Gastroesophageal sphincter (tissue), 3 donors: ENCODE measurements at regions not wholly inside any gene's neighbourhood (a gene's known extent, or its start where the extent isn't known, plus 50 kb on each side); places are given as distances from the start of the nearest gene placed in this dataset.

Experiments used
- EP300 ChIP-seq: sonication (generic); formaldehyde crosslinking; IDR thresholded peaks from one replicate; pipeline ENCODE4 v1.6.1; 2017; ENCODE audit warnings: antibody characterized with exemption, mild to moderate bottlenecking
- POLR2A ChIP-seq, 2 donors: fragments of 450-650 bp; IDR thresholded peaks; one replicate each; pipeline ENCODE4 v1.6.1; 2017; ENCODE audit warnings: antibody characterized with exemption in 2 of 2, mild to moderate bottlenecking in 2 of 2, moderate library complexity in 1 of 2
- POLR2AphosphoS5 ChIP-seq: sonication (generic); formaldehyde crosslinking; IDR thresholded peaks from one replicate; pipeline ENCODE4 v1.6.1; 2017; ENCODE audit warnings: antibody characterized with exemption
- TF ChIP-seq, protein P1 (sequence below), 4 experiments: fragments of 200-600 bp in 2 of 4; fragments of 450-650 bp in 2 of 4; sonication (generic) in 1 of 4; IDR thresholded peaks; one replicate each; pipeline ENCODE4 v1.5.1; 2017 to 2019; ENCODE audit warnings: antibody characterized with exemption in 4 of 4, mild to moderate bottlenecking in 2 of 4, moderate library complexity in 2 of 4

DNA sequence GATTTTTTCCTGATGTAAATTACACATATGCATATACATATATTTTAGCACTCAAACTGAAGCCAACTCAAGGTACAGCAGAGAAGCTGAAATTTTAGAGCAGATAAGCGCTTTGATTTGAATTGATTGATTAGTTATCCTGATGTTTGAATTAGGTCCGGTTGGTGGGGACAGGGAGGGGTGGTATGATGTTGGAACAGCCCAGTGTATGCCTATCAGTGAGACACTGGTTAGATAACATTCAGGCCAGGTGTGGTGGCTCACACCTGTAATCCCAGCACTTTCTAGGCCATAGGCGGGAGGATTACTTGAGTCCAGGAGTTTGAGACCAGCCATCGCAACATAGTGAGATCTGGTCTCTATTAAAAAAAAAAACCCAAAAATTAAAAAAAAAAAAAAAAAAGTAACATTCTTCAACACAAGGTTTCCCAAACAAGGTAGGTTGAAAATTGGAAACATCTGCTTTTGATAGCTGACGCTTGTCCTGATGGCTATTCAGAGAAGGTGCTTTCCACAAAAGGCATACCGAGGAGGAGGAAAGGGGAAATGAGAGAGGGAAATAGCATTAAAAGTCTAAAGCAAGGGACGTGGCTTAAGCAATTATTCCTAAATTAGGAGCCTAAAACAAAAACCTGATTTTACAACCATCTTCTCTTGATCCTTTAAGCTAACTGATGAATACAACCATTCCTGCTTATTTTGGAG, 288.4 kb upstream of the JARID2 start:
- TF ChIP-seq, protein P1, sequence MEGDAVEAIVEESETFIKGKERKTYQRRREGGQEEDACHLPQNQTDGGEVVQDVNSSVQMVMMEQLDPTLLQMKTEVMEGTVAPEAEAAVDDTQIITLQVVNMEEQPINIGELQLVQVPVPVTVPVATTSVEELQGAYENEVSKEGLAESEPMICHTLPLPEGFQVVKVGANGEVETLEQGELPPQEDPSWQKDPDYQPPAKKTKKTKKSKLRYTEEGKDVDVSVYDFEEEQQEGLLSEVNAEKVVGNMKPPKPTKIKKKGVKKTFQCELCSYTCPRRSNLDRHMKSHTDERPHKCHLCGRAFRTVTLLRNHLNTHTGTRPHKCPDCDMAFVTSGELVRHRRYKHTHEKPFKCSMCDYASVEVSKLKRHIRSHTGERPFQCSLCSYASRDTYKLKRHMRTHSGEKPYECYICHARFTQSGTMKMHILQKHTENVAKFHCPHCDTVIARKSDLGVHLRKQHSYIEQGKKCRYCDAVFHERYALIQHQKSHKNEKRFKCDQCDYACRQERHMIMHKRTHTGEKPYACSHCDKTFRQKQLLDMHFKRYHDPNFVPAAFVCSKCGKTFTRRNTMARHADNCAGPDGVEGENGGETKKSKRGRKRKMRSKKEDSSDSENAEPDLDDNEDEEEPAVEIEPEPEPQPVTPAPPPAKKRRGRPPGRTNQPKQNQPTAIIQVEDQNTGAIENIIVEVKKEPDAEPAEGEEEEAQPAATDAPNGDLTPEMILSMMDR (IDR thresholded peaks at IDR 0.05) = no peak
- TF ChIP-seq EP300 (no peak), POLR2A (IDR thresholded peaks at IDR 0.05) (no peak), POLR2AphosphoS5 (no peak)
